ENCODE measurements at regions not wholly inside any gene's neighbourhood (a gene's known extent, or its start where the extent isn't known, plus 50 kb on each side); places are given as distances from the start of the nearest gene placed in this dataset.

DNA sequence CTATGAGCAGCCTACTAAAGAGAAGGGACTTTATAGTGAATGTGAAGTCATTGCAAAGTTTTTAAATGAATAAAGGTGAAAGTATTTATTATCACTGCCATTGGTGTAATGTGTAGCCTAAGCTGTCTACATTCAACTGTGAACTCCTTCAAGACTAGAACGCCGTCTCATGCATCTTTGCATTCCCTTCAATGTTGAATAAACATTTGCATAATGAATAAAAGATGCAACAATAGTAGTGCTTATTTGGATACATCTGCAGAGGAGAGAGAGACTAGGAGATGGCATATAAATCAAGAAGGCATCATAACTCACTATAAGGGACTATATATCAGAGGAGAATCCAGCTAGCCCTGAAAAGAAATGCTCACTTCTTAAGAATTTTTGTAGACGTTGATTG is 1623.8 kb upstream of the TENM3 start:
- H3K79me2 ChIP-seq (ENCODE audit: insufficient read depth, low read length), result no peaks in the 10 kb centered on the region
- H2AFZ ChIP-seq (ENCODE audit: low read depth, low read length, poor library complexity, severe bottlenecking), result no peak overlapping the region
- H3K27me3 ChIP-seq (ENCODE audit: insufficient read depth, low read length), result no peaks in the 10 kb centered on the region
- intact Hi-C loops (cut with micrococcal nuclease), result no loop called here
- no peak overlapping the region for H3K4me3 ChIP-seq (replicated peaks in 1 of 2; ENCODE audit: low read depth in 1 of 2, low read length in 2 of 2)
- ChIA-PET POLR2A (no interaction called here), RAD21 (ENCODE audit: low non-redundant PET in 1 of 2, low total read pairs in 2 of 2, uncharacterized antibody in 2 of 2, unreplicated experiment in 2 of 2) (no interaction called here), CTCF (no interaction called here)
- TF ChIP-seq ZNF274 (IDR thresholded peaks at IDR 0.05; ENCODE audit: low read depth, low read length), result no peak
- TF ChIP-seq, protein P1, sequence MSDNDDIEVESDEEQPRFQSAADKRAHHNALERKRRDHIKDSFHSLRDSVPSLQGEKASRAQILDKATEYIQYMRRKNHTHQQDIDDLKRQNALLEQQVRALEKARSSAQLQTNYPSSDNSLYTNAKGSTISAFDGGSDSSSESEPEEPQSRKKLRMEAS (IDR thresholded peaks at IDR 0.05), result no peak
- no peak for TF ChIP-seq SIN3A (IDR thresholded peaks at IDR 0.05; ENCODE audit: low read depth)
- TF ChIP-seq, protein P2, sequence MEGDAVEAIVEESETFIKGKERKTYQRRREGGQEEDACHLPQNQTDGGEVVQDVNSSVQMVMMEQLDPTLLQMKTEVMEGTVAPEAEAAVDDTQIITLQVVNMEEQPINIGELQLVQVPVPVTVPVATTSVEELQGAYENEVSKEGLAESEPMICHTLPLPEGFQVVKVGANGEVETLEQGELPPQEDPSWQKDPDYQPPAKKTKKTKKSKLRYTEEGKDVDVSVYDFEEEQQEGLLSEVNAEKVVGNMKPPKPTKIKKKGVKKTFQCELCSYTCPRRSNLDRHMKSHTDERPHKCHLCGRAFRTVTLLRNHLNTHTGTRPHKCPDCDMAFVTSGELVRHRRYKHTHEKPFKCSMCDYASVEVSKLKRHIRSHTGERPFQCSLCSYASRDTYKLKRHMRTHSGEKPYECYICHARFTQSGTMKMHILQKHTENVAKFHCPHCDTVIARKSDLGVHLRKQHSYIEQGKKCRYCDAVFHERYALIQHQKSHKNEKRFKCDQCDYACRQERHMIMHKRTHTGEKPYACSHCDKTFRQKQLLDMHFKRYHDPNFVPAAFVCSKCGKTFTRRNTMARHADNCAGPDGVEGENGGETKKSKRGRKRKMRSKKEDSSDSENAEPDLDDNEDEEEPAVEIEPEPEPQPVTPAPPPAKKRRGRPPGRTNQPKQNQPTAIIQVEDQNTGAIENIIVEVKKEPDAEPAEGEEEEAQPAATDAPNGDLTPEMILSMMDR (IDR thresholded peaks at IDR 0.05 in 2 of 3, conservative IDR thresholded peaks at IDR 0.05 in 1 of 3; ENCODE audit: borderline replicate concordance in 1 of 3, insufficient read depth in 1 of 3, low read depth in 2 of 3, low read length in 2 of 3), result no peak
- TF ChIP-seq CBX3 (IDR thresholded peaks at IDR 0.05; ENCODE audit: low read depth), result no peak
- no peak for TF ChIP-seq YY1 (IDR thresholded peaks at IDR 0.05; ENCODE audit: extremely low read depth, insufficient replicate concordance, low read depth, low read length)
- TF ChIP-seq JUND (IDR thresholded peaks at IDR 0.05), result no peak
- TF ChIP-seq EGR1 (IDR thresholded peaks at IDR 0.05; ENCODE audit: low read depth), result no peak
- no peak for TF ChIP-seq EZH2phosphoT487 (IDR thresholded peaks at IDR 0.05; ENCODE audit: borderline replicate concordance)
- TF ChIP-seq FOSL1 (IDR thresholded peaks at IDR 0.05; ENCODE audit: low read depth), result no peak
- no peak for TF ChIP-seq RAD21 (IDR thresholded peaks at IDR 0.05; ENCODE audit: low read depth)
- TF ChIP-seq CEBPB (IDR thresholded peaks at IDR 0.05; ENCODE audit: low read depth), result no peak
- no peak for TF ChIP-seq POLR2A (IDR thresholded peaks at IDR 0.05; ENCODE audit: borderline replicate concordance, extremely low read depth, insufficient read depth, insufficient read length)
- TF ChIP-seq, protein P3, sequence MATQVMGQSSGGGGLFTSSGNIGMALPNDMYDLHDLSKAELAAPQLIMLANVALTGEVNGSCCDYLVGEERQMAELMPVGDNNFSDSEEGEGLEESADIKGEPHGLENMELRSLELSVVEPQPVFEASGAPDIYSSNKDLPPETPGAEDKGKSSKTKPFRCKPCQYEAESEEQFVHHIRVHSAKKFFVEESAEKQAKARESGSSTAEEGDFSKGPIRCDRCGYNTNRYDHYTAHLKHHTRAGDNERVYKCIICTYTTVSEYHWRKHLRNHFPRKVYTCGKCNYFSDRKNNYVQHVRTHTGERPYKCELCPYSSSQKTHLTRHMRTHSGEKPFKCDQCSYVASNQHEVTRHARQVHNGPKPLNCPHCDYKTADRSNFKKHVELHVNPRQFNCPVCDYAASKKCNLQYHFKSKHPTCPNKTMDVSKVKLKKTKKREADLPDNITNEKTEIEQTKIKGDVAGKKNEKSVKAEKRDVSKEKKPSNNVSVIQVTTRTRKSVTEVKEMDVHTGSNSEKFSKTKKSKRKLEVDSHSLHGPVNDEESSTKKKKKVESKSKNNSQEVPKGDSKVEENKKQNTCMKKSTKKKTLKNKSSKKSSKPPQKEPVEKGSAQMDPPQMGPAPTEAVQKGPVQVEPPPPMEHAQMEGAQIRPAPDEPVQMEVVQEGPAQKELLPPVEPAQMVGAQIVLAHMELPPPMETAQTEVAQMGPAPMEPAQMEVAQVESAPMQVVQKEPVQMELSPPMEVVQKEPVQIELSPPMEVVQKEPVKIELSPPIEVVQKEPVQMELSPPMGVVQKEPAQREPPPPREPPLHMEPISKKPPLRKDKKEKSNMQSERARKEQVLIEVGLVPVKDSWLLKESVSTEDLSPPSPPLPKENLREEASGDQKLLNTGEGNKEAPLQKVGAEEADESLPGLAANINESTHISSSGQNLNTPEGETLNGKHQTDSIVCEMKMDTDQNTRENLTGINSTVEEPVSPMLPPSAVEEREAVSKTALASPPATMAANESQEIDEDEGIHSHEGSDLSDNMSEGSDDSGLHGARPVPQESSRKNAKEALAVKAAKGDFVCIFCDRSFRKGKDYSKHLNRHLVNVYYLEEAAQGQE (IDR thresholded peaks at IDR 0.05; ENCODE audit: low read depth), result no peak
- TF ChIP-seq, protein P4, sequence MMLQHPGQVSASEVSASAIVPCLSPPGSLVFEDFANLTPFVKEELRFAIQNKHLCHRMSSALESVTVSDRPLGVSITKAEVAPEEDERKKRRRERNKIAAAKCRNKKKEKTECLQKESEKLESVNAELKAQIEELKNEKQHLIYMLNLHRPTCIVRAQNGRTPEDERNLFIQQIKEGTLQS (IDR thresholded peaks at IDR 0.05), result no peak
- TF ChIP-seq EZH2 (IDR thresholded peaks at IDR 0.05), result no peak
- TF ChIP-seq SP1 (IDR thresholded peaks at IDR 0.05; ENCODE audit: low read depth), result no peak
- H3K27ac ChIP-seq (ENCODE audit: low read depth, low read length), result no peak overlapping the region
- no peaks in the 10 kb centered on the region for H3K36me3 ChIP-seq (ENCODE audit: control insufficient read depth in 1 of 2, insufficient read depth in 2 of 2, low read length in 2 of 2)
- no peaks in the 10 kb centered on the region; the same call in 1 of the 2 replicates for H4K20me1 ChIP-seq (ENCODE audit: insufficient read depth)
- DNase-seq (ENCODE audit: low read depth, low spot score), result no peak
- H3K9ac ChIP-seq (ENCODE audit: low read length), result no peak overlapping the region
- H3K4me2 ChIP-seq (ENCODE audit: low read length), result no peak overlapping the region
- H3K9me2 ChIP-seq (ENCODE audit: insufficient read depth), result no peaks in the 10 kb centered on the region
- no peaks in the 10 kb centered on the region for H3K9me3 ChIP-seq (ENCODE audit: control insufficient read depth in 1 of 2, insufficient read depth in 1 of 2, low read depth in 1 of 2, low read length in 2 of 2)
- ATAC-seq, result no peak
- H3K4me1 ChIP-seq (ENCODE audit: control insufficient read depth in 1 of 2, insufficient read depth in 2 of 2, low read length in 2 of 2), result peaks cover 2 to 7% of the 10 kb centered on the region in 2 experiments; a peak in 2 of 4 replicates
- no TSS peak for BruUV-seq (replicated peaks)

Measured in HCT116 (cell line).